MM.1S (cell line): ENCODE measurements at regions not wholly inside any gene's neighbourhood (a gene's known extent, or its start where the extent isn't known, plus 50 kb on each side); places are given as distances from the start of the nearest gene placed in this dataset.

Experiments used
- EZH2 ChIP-seq: fragments of 300-600 bp; sonication (generic); optimal IDR thresholded peaks from 2 replicates; pipeline ENCODE3; 2017; ENCODE audit warnings: low read depth, mild to moderate bottlenecking, antibody characterized with exemption, low read length, mixed read lengths
- EZH2phosphoT487 ChIP-seq: fragments of 300-600 bp; sonication (generic); IDR thresholded peaks from 2 replicates; pipeline ENCODE4 v1.6.1; 2018; ENCODE audit warnings: antibody characterized with exemption, low read length
- TF ChIP-seq, protein P1 (sequence below): fragments of 300-600 bp; sonication (generic); IDR thresholded peaks from 2 replicates; pipeline ENCODE4 v1.5.1; 2016; ENCODE audit warnings: antibody characterized with exemption, low read length, mixed read lengths

DNA sequence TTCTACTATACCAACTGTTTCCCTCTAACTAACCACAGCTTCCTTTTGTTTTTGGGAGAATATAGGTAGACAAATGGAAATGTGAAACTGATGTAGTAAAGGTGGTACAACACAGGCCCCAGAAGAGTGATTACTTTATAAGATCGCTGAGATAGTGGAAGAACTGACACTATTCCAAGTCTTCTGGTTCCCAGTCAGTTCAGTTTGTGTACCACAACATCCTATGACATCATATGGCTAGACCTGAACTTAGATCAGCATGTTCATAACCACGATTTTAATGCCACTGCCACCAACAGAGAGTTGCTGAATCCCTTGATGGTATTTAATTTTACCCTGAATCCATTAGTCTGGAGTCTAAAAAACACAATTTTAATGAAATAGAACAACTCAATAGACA lies 328.9 kb downstream of the GPD2 start:
- TF ChIP-seq, protein P1, sequence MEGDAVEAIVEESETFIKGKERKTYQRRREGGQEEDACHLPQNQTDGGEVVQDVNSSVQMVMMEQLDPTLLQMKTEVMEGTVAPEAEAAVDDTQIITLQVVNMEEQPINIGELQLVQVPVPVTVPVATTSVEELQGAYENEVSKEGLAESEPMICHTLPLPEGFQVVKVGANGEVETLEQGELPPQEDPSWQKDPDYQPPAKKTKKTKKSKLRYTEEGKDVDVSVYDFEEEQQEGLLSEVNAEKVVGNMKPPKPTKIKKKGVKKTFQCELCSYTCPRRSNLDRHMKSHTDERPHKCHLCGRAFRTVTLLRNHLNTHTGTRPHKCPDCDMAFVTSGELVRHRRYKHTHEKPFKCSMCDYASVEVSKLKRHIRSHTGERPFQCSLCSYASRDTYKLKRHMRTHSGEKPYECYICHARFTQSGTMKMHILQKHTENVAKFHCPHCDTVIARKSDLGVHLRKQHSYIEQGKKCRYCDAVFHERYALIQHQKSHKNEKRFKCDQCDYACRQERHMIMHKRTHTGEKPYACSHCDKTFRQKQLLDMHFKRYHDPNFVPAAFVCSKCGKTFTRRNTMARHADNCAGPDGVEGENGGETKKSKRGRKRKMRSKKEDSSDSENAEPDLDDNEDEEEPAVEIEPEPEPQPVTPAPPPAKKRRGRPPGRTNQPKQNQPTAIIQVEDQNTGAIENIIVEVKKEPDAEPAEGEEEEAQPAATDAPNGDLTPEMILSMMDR = no peak
- TF ChIP-seq EZH2 = no peak
- no peak for TF ChIP-seq EZH2phosphoT487
